MM.1S (cell line): ENCODE measurements at regions not wholly inside any gene's neighbourhood (a gene's known extent, or its start where the extent isn't known, plus 50 kb on each side); places are given as distances from the start of the nearest gene placed in this dataset.
A peak's percentile ranks its signal among the peaks of the same experiment; 100 is the strongest.

ENCODE experiments used
- DNase-seq: peaks from one replicate; pipeline ENCODE4 v3.0.0-alpha.2; 2015
- H2AFZ ChIP-seq: fragments of 300-600 bp; sonication (generic); 2 replicates; pipeline ENCODE4 v1.6.0; 2016; ENCODE audit warnings: antibody characterized with exemption, low read length
- H3F3A ChIP-seq: fragments of 300-600 bp; sonication (generic); 2 replicates; pipeline ENCODE4 v1.6.1; 2016; ENCODE audit warnings: mild to moderate bottlenecking, antibody characterized with exemption, low read length, moderate library complexity, mixed read lengths; ENCODE audit not compliant: insufficient read depth
- H3K27ac ChIP-seq: fragments of 300-600 bp; sonication (generic); 2 replicates; pipeline ENCODE4 v1.5.1; 2016; ENCODE audit warnings: mild to moderate bottlenecking, low read length
- H3K27me3 ChIP-seq: fragments of 300-600 bp; sonication (generic); replicated peaks from 2 replicates; pipeline ENCODE4 v1.6.0; 2016; ENCODE audit warnings: low read length; ENCODE audit not compliant: insufficient read depth
- H3K36me3 ChIP-seq: fragments of 300-600 bp; sonication (generic); replicated peaks from 2 replicates; pipeline ENCODE4 v1.6.1; 2016; ENCODE audit warnings: mild to moderate bottlenecking, low read length, mixed read lengths; ENCODE audit not compliant: insufficient read depth
- H3K4me1 ChIP-seq: fragments of 300-600 bp; sonication (generic); 2 replicates; pipeline ENCODE4 v1.6.1; 2016; ENCODE audit warnings: low read length, mixed read lengths
- H3K4me2 ChIP-seq: fragments of 300-600 bp; sonication (generic); 2 replicates; pipeline ENCODE4 v1.6.0; 2016; ENCODE audit warnings: low read depth, low read length
- H3K4me3 ChIP-seq: fragments of 300-600 bp; sonication (generic); 2 replicates; pipeline ENCODE4 v1.5.1; 2016; ENCODE audit warnings: low read length, mixed read lengths
- H3K79me2 ChIP-seq: fragments of 300-600 bp; sonication (generic); 2 replicates; pipeline ENCODE4 v1.6.1; 2016; ENCODE audit warnings: mixed run types, low read length, mixed read lengths
- H3K9ac ChIP-seq: fragments of 300-600 bp; sonication (generic); 2 replicates; pipeline ENCODE4 v1.6.1; 2016; ENCODE audit warnings: low read length, mixed read lengths
- H3K9me2 ChIP-seq: fragments of 300-600 bp; sonication (generic); replicated peaks from 2 replicates; pipeline ENCODE4 v1.6.1; 2016; ENCODE audit warnings: mild to moderate bottlenecking, low read length, mixed read lengths; ENCODE audit not compliant: insufficient read depth
- H3K9me3 ChIP-seq: fragments of 300-600 bp; sonication (generic); replicated peaks from 2 replicates; pipeline ENCODE4 v1.6.1; 2016; ENCODE audit warnings: mild to moderate bottlenecking, low read length, mixed read lengths; ENCODE audit not compliant: insufficient read depth
- H4K20me1 ChIP-seq: fragments of 300-600 bp; sonication (generic); 2 replicates; pipeline ENCODE4 v1.6.1; 2016; ENCODE audit warnings: mild to moderate bottlenecking, low read length, moderate library complexity, mixed read lengths; ENCODE audit not compliant: insufficient read depth
- CTCF ChIP-seq: fragments of 300-600 bp; sonication (generic); IDR thresholded peaks from 2 replicates; pipeline ENCODE4 v1.5.1; 2016; ENCODE audit warnings: antibody characterized with exemption, low read length, mixed read lengths
- EZH2 ChIP-seq: fragments of 300-600 bp; sonication (generic); optimal IDR thresholded peaks from 2 replicates; pipeline ENCODE3; 2017; ENCODE audit warnings: low read depth, mild to moderate bottlenecking, antibody characterized with exemption, low read length, mixed read lengths
- EZH2phosphoT487 ChIP-seq: fragments of 300-600 bp; sonication (generic); IDR thresholded peaks from 2 replicates; pipeline ENCODE4 v1.6.1; 2018; ENCODE audit warnings: antibody characterized with exemption, low read length

DNA sequence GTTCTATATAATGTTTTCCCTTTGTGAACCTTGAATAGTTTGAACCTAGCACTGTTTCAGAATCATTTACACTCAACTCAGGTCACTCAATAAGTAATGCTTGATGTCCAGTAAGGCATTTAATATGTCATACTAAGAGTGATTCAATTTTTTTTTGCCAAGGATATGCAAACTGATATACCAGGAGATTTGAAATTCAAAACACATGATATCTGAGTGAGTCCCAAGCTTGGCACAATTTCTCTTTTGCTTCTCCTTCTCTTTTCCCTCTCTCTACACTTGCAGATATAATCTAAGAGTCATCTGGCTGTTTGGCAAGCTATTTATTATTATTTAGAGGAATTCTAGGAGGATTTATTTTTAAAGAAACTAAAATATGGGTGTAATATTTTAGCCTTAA, 61.6 kb upstream of the SPAG17 start:
- H3F3A ChIP-seq: no peaks in the 10 kb centered on the region; the same call in 1 of the 2 replicates
- no peak for DNase-seq
- no peak overlapping the region for H3K27ac ChIP-seq
- H2AFZ ChIP-seq: no peak overlapping the region
- no peaks in the 10 kb centered on the region for H3K9me3 ChIP-seq
- H3K4me3 ChIP-seq: no peak overlapping the region
- no peaks in the 10 kb centered on the region for H4K20me1 ChIP-seq
- H3K27me3 ChIP-seq: no peaks in the 10 kb centered on the region
- H3K4me1 ChIP-seq: 0 out of 2 replicates have a peak, but pooled peaks cover 7% of the 10 kb centered on the region
- no peak overlapping the region for H3K9ac ChIP-seq
- no peak for TF ChIP-seq EZH2phosphoT487
- no peak for TF ChIP-seq EZH2
- TF ChIP-seq CTCF: no peak
- H3K36me3 ChIP-seq: no peaks in the 10 kb centered on the region
- H3K4me2 ChIP-seq: no peak overlapping the region
- H3K79me2 ChIP-seq: no peaks in the 10 kb centered on the region
- H3K9me2 ChIP-seq: no peaks in the 10 kb centered on the region

GRCh38 chr1:118244194-118244593, 59.2 kb upstream of the SPAG17 start:
- no peak for DNase-seq
- TF ChIP-seq EZH2 (no peak), EZH2phosphoT487 (no peak), CTCF (no peak)

GRCh38 chr1:118243269-118243668, 58.2 kb upstream of the SPAG17 start:
- Histone ChIP-seq H3K27me3 (no peaks in the 10 kb centered on the region), H3K36me3 (no peaks in the 10 kb centered on the region), H3K9ac (no peak overlapping the region), H3K27ac (no peak overlapping the region), H3F3A (no peaks in the 10 kb centered on the region; the same call in 1 of the 2 replicates), H3K4me1 (0 out of 2 replicates have a peak, but pooled peaks cover 7% of the 10 kb centered on the region), H3K9me3 (no peaks in the 10 kb centered on the region), H3K79me2 (no peaks in the 10 kb centered on the region), H3K4me2 (no peak overlapping the region), H2AFZ (no peak overlapping the region), H4K20me1 (no peaks in the 10 kb centered on the region), H3K9me2 (no peaks in the 10 kb centered on the region), H3K4me3 (no peak overlapping the region)
- TF ChIP-seq CTCF (no peak), EZH2 (no peak), EZH2phosphoT487 (no peak)
- no peak for DNase-seq

More at GRCh38 chr1:118244194-118244593, 59.2 kb upstream of the SPAG17 start:
- peak overlapping the region; percentile 8; the same call in 1 of the 2 replicates for H3K27ac ChIP-seq
- no peaks in the 10 kb centered on the region; the same call in 1 of the 2 replicates for H3F3A ChIP-seq
- no peaks in the 10 kb centered on the region for H3K9me3 ChIP-seq
- H2AFZ ChIP-seq: no peak overlapping the region
- H3K4me3 ChIP-seq: no peak overlapping the region
- H4K20me1 ChIP-seq: no peaks in the 10 kb centered on the region
- H3K27me3 ChIP-seq: no peaks in the 10 kb centered on the region
- 0 out of 2 replicates have a peak, but pooled peaks cover 7% of the 10 kb centered on the region for H3K4me1 ChIP-seq
- H3K36me3 ChIP-seq: no peaks in the 10 kb centered on the region
- H3K4me2 ChIP-seq: 0 out of 2 replicates have a peak overlapping the region, but pooled peaks have one; percentile 13
- no peak overlapping the region for H3K9ac ChIP-seq
- H3K79me2 ChIP-seq: no peaks in the 10 kb centered on the region
- H3K9me2 ChIP-seq: no peaks in the 10 kb centered on the region
